Middle frontal gyrus (tissue), 1 donor: ENCODE measurements at regions not wholly inside any gene's neighbourhood (a gene's known extent, or its start where the extent isn't known, plus 50 kb on each side); places are given as distances from the start of the nearest gene placed in this dataset.

ENCODE experiments used
- DNase-seq: peaks from one replicate; pipeline ENCODE4 v3.0.0-alpha.2; 2015; ENCODE audit warnings: low spot score; ENCODE audit errors: extremely low spot score

DNA sequence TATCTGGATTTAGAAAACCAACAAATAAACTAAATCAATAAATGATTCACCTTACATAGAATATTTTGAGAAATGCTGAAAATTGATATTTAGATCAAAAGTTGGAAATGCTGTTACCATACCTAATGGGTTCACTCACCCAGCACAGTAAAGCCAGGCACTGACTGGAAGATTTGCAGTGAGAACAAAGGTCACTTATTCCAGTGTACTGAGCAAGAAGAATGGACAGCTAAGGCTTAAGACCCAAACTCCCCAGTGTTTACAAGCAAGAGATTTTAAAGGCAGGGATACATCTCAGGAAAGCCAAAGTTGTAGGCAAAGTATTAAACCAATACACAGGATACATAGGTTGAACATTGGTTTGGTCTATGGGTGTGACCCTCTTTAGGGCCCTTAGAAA lies 523.9 kb upstream of the PCDH9 start:
- DNase-seq = no peak

DNA sequence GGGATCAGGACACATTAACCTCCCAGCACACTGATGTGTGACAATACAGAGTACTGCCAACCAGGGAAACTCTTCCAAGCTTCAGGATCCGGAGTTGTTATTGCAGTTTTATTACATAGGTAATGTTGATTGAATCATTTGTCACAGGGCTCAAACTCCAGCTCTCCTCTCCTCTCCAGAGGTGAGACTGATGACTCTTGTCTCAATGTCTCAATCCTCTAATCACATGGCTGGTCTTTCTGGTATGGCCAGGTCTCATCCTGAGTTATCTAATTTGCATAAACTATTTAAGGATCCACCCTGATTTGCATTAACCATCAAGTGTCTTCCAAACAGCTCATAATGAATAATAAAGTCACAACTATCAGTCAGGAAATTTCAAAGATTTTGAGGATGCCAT lies 522.6 kb upstream of the PCDH9 start:
- DNase-seq = no peak

DNA sequence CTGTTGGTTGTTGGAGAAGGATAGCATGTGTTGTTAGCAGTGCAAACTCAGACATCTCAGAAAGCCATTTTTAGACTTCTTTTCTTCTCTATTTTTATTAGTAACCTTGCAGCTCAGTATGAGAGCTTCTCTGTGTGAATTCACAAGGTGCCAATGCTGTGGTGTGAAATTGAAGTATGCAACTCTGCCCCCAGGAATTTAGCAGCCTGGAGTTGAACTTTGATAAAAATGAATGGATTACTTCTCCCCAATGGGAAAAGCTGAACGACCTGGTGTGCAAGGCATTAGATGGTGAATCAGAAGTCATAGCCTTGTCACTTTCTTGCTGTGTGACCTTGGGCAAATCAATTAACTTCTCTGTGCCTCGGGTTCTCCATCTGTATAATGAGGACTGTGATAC lies 512.3 kb upstream of the PCDH9 start:
- no peak for DNase-seq

DNA sequence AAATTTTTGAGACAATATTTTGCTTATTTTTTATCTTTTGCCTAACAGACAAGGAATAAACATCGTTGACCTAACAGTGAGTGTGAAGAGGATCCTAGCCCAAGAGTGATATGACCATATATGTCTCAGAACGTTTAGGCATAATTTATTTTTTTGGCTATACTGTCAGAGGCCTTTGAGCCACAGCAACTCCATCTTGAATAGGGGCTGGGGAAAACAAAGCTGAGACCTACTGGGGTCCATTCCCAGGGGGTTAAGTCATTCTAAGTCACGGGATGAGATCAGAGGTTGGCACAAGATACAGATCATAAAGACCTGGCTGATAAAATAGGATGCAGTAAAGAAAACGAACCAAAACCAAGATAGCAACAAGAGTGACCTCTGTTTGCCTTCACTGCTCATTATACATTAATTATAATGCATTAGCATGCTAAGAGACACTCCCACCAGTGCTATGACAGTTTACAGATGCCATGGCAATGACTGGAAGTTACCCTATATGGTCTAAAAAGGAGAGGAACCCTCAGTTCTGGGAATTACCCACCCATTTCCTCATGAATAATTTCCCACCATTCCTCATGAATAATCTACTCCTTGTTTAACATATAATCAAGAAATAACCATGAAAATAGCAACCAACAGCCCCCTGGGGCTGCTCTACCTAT lies 510.9 kb upstream of the PCDH9 start:
- DNase-seq = no peak

DNA sequence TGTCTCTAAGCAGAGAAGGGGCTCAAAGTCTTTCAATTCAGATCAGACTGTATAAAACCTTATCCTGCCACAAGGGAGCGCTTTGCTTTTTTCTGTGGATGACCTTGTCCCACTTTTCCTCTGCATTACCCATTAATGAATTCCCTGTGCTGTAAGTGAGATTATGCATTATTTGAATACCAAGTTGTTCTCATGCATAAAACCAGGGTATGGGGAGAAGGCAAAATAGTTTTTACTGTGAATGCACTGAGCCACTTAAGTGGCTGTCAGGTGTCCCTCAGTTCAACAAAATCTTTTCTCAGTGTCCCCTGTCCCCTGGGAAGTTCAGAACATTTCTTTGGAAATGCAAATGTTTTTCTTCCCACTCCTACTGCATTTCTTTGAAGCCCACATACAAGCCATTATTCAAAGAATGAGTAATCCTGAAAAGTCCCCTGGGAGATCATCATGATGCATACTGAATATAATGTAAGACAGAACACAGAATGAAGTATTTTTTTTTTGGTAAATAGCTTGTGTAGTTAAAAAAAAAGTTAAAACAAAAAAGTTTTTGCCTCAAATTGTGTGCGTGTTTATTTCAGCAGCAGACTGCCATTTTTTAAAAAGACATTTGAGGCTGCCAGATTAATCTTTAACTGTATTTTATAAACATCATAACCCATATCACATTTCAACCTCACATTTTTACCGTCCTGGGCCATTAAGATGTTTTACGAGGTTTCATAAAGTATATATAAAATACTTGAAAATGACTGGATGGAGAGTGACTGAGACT lies 506.7 kb upstream of the PCDH9 start:
- DNase-seq = no peak

DNA sequence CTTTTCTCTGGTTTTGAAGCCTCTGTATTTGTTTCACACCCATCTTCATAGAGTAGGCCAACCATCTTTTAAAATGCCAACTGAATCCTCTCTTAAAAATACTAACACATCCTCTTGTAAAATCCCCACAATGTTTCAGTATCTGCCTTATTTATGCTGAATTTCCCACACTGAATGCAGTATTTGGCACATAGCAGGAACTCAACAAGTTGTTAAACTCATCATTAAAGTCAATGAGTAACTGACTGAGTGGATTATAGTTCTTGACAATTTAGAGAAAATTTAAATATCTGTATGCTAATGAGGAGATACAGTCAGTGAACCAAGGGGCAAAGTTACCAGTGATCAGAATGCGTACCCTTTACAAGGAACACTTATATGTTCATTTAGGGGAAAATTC lies 505.5 kb upstream of the PCDH9 start:
- DNase-seq = no peak

- DNase-seq = no peak
These were observed 496.8 kb upstream of the PCDH9 start for GRCh38 chr13:67726979-67727378.

- DNase-seq = no peak
These were observed 495.9 kb upstream of the PCDH9 start for GRCh38 chr13:67725999-67726398.

DNA sequence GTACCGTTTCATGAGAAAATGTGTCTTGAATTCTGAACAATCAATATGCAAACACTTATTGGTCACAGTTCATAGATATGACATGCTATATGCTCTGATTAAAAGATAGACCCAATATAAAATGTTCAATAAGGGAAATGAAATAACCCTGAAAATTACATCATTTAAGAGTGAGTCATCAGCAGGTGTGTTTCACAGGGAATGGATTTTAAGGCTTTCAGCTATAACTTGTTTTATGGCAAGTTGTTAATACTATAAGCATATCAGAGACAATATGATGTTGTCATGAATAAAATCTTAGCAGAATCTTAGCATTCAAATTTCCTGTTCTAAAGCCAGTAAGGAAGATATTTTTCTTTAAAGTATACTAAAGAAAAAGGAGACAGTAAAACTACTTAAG lies 483.4 kb upstream of the PCDH9 start:
- DNase-seq = no peak

- no peak for DNase-seq
These were observed 466.6 kb upstream of the PCDH9 start for GRCh38 chr13:67696775-67697174.

DNA sequence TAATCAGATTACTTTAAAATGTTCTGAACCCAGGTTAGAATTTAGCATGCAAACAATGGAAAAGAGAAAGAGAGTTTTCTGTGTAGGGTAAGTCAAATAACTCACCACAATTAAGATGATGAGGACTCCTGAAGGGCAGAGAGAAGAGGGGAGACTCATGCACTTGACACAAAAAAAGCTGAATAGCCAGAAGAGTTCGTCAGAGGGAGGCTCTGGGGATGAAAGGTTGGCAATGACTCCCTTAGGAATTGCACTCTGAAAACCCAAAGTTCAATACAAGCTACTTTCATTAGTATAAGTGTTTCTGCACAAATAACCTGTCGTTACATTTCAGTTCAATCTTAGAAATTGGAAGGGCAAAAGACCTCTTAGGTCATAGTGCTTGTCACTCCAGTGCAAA lies 434.4 kb upstream of the PCDH9 start:
- DNase-seq = no peak

DNA sequence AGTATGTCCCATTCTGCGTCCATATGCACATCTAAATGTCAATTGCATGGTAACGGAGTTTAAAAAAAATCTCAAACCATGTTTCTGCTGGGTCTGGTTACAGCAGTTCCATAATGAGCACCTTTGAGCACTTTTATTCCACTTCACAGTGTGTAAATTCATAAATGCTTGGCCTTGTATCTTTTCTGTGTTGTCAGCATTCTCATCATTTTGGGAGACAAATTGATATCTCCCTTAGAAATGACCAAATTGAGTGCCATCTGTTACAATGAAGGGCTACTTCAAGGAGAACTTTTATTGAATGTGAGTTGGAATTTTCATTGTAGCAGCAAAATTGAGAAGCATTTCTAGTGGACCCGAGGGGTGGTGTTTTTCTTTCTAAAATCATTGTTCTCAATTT lies 432.9 kb upstream of the PCDH9 start:
- DNase-seq = no peak

DNA sequence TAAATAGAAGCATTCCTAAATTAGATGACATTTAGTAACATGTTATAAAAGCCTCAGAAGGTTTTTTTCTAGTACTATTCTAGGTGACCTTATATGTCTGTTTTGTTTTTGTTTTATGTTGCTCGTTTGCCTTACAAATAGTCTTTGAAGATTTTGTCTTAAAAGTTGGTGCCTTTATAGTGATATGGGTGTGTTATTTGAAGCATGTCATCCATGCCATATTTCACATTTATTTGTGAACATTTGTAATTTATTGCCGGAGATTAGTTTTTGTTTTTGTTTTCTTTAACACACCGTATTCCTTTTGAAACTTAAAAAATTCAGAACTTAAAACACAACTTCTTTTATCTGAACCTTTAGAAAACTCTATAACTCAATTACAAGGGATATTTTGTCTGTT lies 422.8 kb upstream of the PCDH9 start:
- DNase-seq = no peak

DNA sequence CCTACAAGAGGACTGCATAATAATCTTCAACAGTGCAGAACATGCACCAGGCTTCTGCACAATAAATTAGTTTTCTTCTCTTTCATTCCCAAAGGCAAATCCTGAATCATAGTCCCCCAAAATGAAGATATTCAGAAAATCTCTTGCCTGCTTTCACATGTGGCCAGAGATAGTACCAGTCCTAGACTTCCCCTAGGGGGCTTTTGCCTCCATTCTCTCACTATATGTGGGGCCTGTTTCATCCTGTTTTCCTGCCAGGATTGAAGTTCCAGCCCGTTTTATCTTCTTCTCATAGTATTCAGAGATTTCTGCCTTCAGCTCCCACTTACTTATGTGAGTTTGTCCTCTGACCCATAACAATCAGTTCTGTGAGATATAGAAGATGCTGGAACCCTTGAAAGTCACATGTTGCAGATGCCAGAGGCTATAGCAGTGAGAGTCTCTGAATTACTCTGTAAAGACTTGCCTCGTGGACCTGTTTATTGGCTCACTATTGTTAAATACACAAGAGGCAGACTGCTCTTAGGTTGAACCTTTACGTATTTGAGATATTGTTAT lies 421.9 kb upstream of the PCDH9 start:
- DNase-seq = no peak

DNA sequence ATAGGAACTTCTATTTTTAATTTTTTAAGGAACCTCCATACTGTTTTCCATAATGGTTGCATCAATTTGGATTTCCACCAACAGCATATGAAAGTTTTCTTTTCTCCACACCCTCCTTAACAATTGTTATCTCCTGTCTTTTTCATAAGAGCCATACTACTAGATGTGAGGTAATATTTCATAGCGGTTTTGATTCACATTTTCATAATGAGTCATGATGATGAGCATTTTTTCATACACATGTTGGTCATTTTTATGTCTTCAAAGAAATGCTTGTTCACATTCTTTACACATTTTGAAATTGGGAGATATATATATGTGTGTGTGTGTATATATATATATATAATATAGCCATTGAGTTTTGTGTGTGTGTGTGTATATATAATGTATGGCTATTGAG lies 420.3 kb upstream of the PCDH9 start:
- no peak for DNase-seq

- DNase-seq = no peak
These were observed 415.8 kb upstream of the PCDH9 start for GRCh38 chr13:67645874-67646467.

DNA sequence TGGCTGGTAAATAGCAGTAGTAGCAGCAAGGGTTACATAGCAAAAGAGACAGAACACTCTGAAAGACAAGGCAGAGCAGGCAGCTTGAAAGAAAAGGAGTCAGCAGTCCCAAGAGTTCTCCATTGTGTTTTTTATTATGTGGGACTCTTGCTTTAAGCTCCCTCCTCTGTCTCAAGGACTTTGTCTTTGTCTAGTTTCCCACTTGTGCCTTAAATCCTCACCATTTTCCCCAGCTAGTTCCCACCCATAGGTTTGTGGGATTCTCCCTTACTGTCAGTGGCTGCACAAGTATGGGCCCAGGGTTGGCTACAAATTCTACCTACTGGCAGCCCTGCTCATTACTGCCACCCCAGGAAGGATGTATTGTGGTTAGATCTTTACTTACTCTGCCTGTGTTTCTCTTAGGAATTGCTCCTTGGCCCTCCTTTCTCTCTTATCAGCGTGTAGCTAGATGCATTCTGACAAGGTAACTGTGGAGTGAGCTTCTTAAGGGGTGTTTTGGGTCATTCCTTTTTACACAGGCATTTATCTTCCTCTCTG lies 413.4 kb upstream of the PCDH9 start:
- no peak for DNase-seq

- DNase-seq = no peak
These were observed 412.5 kb upstream of the PCDH9 start for GRCh38 chr13:67642657-67643056.

DNA sequence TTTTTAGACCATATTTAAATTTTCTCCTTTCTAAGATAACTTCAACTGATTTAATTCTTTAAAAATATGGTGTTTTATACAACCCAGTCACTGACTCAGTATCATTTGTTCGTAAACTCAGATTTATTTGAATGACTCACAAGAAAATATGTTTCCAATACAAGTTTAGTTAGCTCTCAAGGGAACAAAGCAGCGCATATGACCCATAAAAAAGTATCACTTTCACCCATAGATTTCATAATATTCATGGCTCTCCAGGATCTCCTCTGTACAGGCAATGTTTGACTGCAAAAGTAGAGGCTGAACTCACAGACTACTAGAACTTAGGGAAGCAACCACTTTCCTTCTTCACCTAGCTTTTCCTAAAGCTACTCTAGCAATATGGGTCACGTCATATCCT lies 405.6 kb upstream of the PCDH9 start:
- no peak for DNase-seq

- DNase-seq = no peak
These were observed 402.5 kb upstream of the PCDH9 start for GRCh38 chr13:67632590-67632989.

DNA sequence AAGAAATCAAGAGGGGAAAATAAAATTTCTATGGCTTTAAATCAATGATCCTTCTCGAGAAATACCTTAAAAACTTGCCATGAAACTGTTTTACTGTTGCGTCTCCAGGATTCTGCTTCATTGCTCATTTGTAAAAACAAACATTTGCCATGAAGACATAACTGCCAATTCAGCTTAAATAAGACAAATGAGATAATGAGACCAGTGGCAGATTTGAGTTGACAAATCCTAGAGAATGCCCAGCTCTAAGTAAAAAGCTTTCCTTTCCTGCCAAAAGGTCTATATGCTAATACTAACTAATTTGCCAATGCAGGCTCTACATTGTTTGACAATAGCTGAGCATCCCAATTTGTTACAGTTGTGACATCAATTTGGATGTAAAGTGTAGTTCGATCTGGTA lies 400.5 kb upstream of the PCDH9 start:
- no peak for DNase-seq

DNA sequence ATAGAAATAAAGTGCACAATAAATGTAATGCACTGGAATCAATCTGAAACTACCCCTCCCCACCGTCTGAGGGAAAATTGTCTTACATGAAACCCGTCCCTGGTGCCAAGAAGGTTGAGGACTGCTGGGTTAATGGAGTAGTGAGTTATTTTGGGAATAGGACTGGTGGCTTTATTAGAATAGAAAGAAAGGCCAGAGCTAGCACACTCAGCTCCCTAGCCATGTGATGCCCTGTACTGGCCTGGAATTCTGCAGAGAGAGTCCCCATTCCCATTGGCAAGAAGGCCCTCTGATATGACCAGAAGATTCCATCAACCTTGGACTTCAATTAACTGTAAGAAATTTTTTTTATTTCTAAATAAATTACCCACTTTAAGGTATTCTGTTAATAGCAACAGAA lies 393.5 kb upstream of the PCDH9 start:
- DNase-seq = no peak
